ENCODE measurements at regions not wholly inside any gene's neighbourhood (a gene's known extent, or its start where the extent isn't known, plus 50 kb on each side); places are given as distances from the start of the nearest gene placed in this dataset.

GRCh38 chr3:20425138-20425537 is 239.1 kb upstream of the SGO1 start:
- no peak for TF ChIP-seq ZNF521 (tag by site-specific recombination; IDR thresholded peaks at IDR 0.05)
- no peak for TF ChIP-seq GLI4 (tag by site-specific recombination; IDR thresholded peaks at IDR 0.05)
- no peak for TF ChIP-seq ZNF324 (tag by site-specific recombination; IDR thresholded peaks at IDR 0.05)
- TF ChIP-seq ZNF658 (tag by site-specific recombination; IDR thresholded peaks at IDR 0.05) = no peak
- no peak for TF ChIP-seq CTCF (tag by site-specific recombination; IDR thresholded peaks at IDR 0.05)
- TF ChIP-seq, protein P1, sequence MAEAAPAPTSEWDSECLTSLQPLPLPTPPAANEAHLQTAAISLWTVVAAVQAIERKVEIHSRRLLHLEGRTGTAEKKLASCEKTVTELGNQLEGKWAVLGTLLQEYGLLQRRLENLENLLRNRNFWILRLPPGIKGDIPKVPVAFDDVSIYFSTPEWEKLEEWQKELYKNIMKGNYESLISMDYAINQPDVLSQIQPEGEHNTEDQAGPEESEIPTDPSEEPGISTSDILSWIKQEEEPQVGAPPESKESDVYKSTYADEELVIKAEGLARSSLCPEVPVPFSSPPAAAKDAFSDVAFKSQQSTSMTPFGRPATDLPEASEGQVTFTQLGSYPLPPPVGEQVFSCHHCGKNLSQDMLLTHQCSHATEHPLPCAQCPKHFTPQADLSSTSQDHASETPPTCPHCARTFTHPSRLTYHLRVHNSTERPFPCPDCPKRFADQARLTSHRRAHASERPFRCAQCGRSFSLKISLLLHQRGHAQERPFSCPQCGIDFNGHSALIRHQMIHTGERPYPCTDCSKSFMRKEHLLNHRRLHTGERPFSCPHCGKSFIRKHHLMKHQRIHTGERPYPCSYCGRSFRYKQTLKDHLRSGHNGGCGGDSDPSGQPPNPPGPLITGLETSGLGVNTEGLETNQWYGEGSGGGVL (tag by site-specific recombination; IDR thresholded peaks at IDR 0.05) = no peak
- no peak for TF ChIP-seq WT1 (tag by site-specific recombination; IDR thresholded peaks at IDR 0.05)
- TF ChIP-seq YY1 (tag by site-specific recombination; IDR thresholded peaks at IDR 0.05) = no peak
- no peak for TF ChIP-seq ZNF394 (tag by site-specific recombination; IDR thresholded peaks at IDR 0.05; ENCODE audit: borderline replicate concordance)
- no peak for TF ChIP-seq SP2 (tag by site-specific recombination; IDR thresholded peaks at IDR 0.05)
- no peak for TF ChIP-seq KLF9 (tag by site-specific recombination; IDR thresholded peaks at IDR 0.05; ENCODE audit: low read depth)
- TF ChIP-seq ZNF792 (tag by site-specific recombination; IDR thresholded peaks at IDR 0.05) = no peak
- no peak for TF ChIP-seq ZNF707 (tag by site-specific recombination; IDR thresholded peaks at IDR 0.05)
- TF ChIP-seq ZXDB (tag by site-specific recombination; IDR thresholded peaks at IDR 0.05) = no peak
